Upper lobe of right lung (tissue), 1 donor: ENCODE measurements at regions not wholly inside any gene's neighbourhood (a gene's known extent, or its start where the extent isn't known, plus 50 kb on each side); places are given as distances from the start of the nearest gene placed in this dataset.

Experiments
- ATAC-seq: fragments of 200-7000 bp; cut with Tn5 transposase; one replicate; pipeline ENCODE4 v1.9.1; 2020; ENCODE audit warnings: mild to moderate bottlenecking, moderate library complexity
- DNase-seq: peaks from one replicate; pipeline ENCODE4 v3.0.0-alpha.2; 2020
- H3K27ac ChIP-seq: fragments of 200-600 bp; one replicate; pipeline ENCODE4 v1.8.0; 2022
- H3K27me3 ChIP-seq: fragments of 200-600 bp; one replicate; pipeline ENCODE4 v1.8.0; 2022; ENCODE audit warnings: mild to moderate bottlenecking
- H3K36me3 ChIP-seq: fragments of 200-600 bp; one replicate; pipeline ENCODE4 v1.8.0; 2022
- H3K4me1 ChIP-seq: fragments of 200-600 bp; one replicate; pipeline ENCODE4 v1.8.0; 2022
- H3K4me3 ChIP-seq: fragments of 200-600 bp; one replicate; pipeline ENCODE4 v1.8.0; 2022; ENCODE audit warnings: mild to moderate bottlenecking
- H3K9me3 ChIP-seq: fragments of 200-600 bp; one replicate; pipeline ENCODE4 v1.8.0; 2022
- CTCF ChIP-seq: fragments of 200-600 bp; IDR thresholded peaks from one replicate; pipeline ENCODE4 v1.8.0; 2022; ENCODE audit warnings: antibody characterized with exemption
- intact Hi-C: fragments of 100-400 bp; cut with DNase I; formaldehyde crosslinking; loops from one replicate; pipeline ENCODE4 v1.11.0; 2022
- donor health status: DM: no; HTN: yes; CAD: no; lungs with severe emphysema.

DNA sequence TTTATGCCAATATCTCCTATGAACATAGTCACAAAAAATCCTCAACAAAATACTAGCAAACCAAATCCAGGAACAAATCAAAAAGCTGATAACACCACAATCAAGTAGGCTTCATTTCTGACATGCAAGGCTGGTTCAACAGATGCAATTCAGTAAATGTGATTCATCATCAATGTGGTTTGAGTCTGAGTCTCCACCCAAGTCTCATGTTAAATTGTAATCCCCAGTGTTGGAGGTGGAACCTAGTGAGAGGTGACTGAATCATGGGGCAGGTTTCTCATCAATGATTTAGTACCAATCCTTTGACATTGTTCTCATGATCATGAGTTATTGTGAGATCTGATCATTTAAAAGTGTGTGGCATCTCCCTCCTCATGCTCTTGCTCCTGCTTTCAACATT, 1072.7 kb downstream of the NR2F1-AS1 start:
- no peak for DNase-seq
- Histone ChIP-seq H3K9me3 (peaks cover 7% of the 10 kb centered on the region), H3K36me3 (no peaks in the 10 kb centered on the region), H3K4me1 (peaks cover 3% of the 10 kb centered on the region), H3K4me3 (no peak overlapping the region), H3K27me3 (no peaks in the 10 kb centered on the region), H3K27ac (no peak overlapping the region)
- ATAC-seq, result no peak
- no peak for TF ChIP-seq CTCF
- intact Hi-C loops, result no loop called here

DNA sequence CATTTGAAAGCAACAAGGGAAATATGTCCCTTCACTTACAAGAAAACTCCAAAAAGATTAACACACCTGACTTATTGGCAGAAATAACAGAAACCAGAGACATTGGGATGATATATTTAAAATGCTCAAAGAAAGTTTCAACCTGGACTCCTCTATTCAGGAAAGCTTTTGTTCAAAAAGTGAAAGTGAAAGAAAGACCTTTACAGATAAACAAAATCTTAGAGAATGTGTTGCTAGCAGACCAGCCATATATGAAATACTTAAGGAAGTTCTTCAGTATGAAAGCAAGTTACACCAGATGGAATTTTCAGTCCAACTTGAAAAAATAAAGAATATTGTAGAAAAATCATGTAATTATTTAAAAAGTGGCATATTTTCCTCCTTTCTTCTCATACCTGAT, 1075.1 kb downstream of the NR2F1-AS1 start:
- H3K27me3 ChIP-seq, result no peaks in the 10 kb centered on the region
- TF ChIP-seq CTCF, result no peak
- ATAC-seq (no peak), DNase-seq (no peak)
- peak overlapping the region; percentile 14 for H3K4me3 ChIP-seq
- no peaks in the 10 kb centered on the region for H3K36me3 ChIP-seq
- H3K27ac ChIP-seq, result no peak overlapping the region
- peaks cover 3% of the 10 kb centered on the region for H3K4me1 ChIP-seq
- no peaks in the 10 kb centered on the region for H3K9me3 ChIP-seq
- intact Hi-C loops, result no loop called here

- no peak overlapping the region for H3K27ac ChIP-seq
- no peaks in the 10 kb centered on the region for H3K9me3 ChIP-seq
- ATAC-seq, result no peak
- H3K36me3 ChIP-seq, result no peaks in the 10 kb centered on the region
- TF ChIP-seq CTCF, result no peak
- DNase-seq, result no peak
- intact Hi-C loops, result no loop called here
- H3K4me3 ChIP-seq, result no peak overlapping the region
- H3K27me3 ChIP-seq, result no peaks in the 10 kb centered on the region
- H3K4me1 ChIP-seq, result peaks cover 3% of the 10 kb centered on the region
Observed at GRCh38 chr5:92505145-92505544, 1075.9 kb downstream of the NR2F1-AS1 start.

DNA sequence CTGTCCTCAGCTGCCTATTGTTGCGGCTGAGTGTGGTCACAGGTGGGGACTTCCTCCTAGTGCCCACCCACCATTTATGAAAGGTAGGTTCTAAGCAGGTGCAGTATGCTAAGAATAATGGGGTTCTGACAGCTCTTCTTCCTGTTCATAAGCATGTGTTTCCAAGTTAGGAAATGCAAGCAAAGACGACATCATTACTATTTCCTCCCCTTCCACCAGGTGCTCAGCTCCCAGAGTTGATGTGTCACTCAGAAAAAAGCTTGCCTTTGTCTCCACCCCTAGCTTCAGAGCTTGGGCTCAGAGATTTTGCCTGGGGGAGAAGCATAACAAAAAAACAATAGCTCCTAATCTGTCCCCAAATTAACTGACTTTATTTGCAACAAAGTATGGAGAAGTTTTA, 1076.7 kb downstream of the NR2F1-AS1 start:
- TF ChIP-seq CTCF, result no peak
- no peak overlapping the region for H3K4me3 ChIP-seq
- peaks cover 3% of the 10 kb centered on the region for H3K4me1 ChIP-seq
- no peaks in the 10 kb centered on the region for H3K27me3 ChIP-seq
- ATAC-seq (no peak), DNase-seq (no peak)
- intact Hi-C loops, result no loop called here
- no peaks in the 10 kb centered on the region for H3K36me3 ChIP-seq
- H3K27ac ChIP-seq, result no peak overlapping the region
- H3K9me3 ChIP-seq, result no peaks in the 10 kb centered on the region

DNA sequence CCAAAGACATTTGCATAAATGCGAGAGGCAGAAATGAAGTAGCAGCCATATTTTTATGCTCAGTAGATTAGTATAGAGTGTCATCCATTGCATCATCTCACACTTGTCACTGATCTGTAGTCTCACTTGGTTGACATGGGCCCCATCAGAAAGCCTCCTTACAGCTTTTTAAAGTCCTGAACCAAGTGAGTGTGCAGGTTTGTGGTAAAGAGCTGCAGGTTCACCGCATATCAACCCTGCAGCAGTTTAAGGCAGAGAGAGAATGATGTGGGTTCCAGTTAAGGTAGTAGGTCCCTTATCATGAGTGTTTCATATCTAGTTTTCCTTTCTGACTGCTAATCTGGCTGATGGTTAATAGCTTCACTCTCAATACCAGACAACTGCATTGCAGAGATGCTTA, 1080.3 kb downstream of the NR2F1-AS1 start:
- ATAC-seq (no peak), DNase-seq (no peak)
- intact Hi-C loops, result no loop called here
- no peaks in the 10 kb centered on the region for H3K27me3 ChIP-seq
- H3K9me3 ChIP-seq, result no peaks in the 10 kb centered on the region
- H3K4me1 ChIP-seq, result no peaks in the 10 kb centered on the region
- no peak for TF ChIP-seq CTCF
- H3K4me3 ChIP-seq, result no peak overlapping the region
- H3K36me3 ChIP-seq, result no peaks in the 10 kb centered on the region
- no peak overlapping the region for H3K27ac ChIP-seq

- no peaks in the 10 kb centered on the region for H3K36me3 ChIP-seq
- no peak for ATAC-seq
- H3K9me3 ChIP-seq, result no peaks in the 10 kb centered on the region
- intact Hi-C loops, result no loop called here
- no peak for TF ChIP-seq CTCF
- no peak overlapping the region for H3K27ac ChIP-seq
- DNase-seq, result no peak
- H3K4me1 ChIP-seq, result no peaks in the 10 kb centered on the region
- no peaks in the 10 kb centered on the region for H3K27me3 ChIP-seq
- no peak overlapping the region for H3K4me3 ChIP-seq
Observed at GRCh38 chr5:92496545-92496944, 1084.5 kb downstream of the NR2F1-AS1 start.
